Stimulated activated CD4-positive, alpha-beta T cell treated with anti-CD3 and anti-CD28 coated beads, TNF-alpha, amount 100 ng/mL, for 1 hour (primary cell): ENCODE measurements at regions not wholly inside any gene's neighbourhood (a gene's known extent, or its start where the extent isn't known, plus 50 kb on each side); places are given as distances from the start of the nearest gene placed in this dataset.

Experiments
- DNase-seq, 3 donors: peaks; one replicate each; pipeline ENCODE4 v3.0.0-alpha.2; 2020; ENCODE audit warnings: low read depth in 3 of 3, low spot score in 1 of 3

GRCh38 chr9:99282406-99282805, 60.3 kb downstream of the SEC61B start:
- DNase-seq = no peak

GRCh38 chr9:99285965-99286364, 63.9 kb downstream of the SEC61B start:
- DNase-seq = no peak

- DNase-seq = no peak
Measured at GRCh38 chr9:99286536-99286935, 64.5 kb downstream of the SEC61B start.

GRCh38 chr9:99287641-99288040, 65.6 kb downstream of the SEC61B start:
- DNase-seq = no peak

GRCh38 chr9:99288830-99289229, 66.7 kb downstream of the SEC61B start:
- DNase-seq = no peak

GRCh38 chr9:99294850-99295461, 72.9 kb downstream of the SEC61B start:
- DNase-seq = no peak

GRCh38 chr9:99296291-99296951, 74.3 kb downstream of the SEC61B start:
- DNase-seq = peak in 1 of 3 donors; percentile 9

- no peak for DNase-seq
Measured at GRCh38 chr9:99298614-99299013, 76.5 kb downstream of the SEC61B start.

GRCh38 chr9:99299211-99300102, 77.4 kb downstream of the SEC61B start:
- DNase-seq = no peak

- no peak for DNase-seq
Measured at GRCh38 chr9:99300103-99300439, 78.0 kb downstream of the SEC61B start.

- no peak for DNase-seq
Measured at GRCh38 chr9:99300603-99301002, 78.5 kb downstream of the SEC61B start.

GRCh38 chr9:99303177-99303576, 81.1 kb downstream of the SEC61B start:
- no peak for DNase-seq

GRCh38 chr9:99305124-99305523, 83.0 kb downstream of the SEC61B start:
- no peak for DNase-seq

GRCh38 chr9:99305820-99306811, 84.0 kb downstream of the SEC61B start:
- no peak for DNase-seq

- DNase-seq = no peak
Measured at GRCh38 chr9:99307851-99308250, 85.8 kb downstream of the SEC61B start.

- no peak for DNase-seq
Measured at GRCh38 chr9:99309141-99309939, 87.3 kb downstream of the SEC61B start.

GRCh38 chr9:99312736-99313135, 90.7 kb downstream of the SEC61B start:
- no peak for DNase-seq

GRCh38 chr9:99319048-99319447, 97.0 kb downstream of the SEC61B start:
- no peak for DNase-seq

- DNase-seq = no peak
Measured at GRCh38 chr9:99322299-99322698, 100.2 kb downstream of the SEC61B start.
